ENCODE measurements at regions not wholly inside any gene's neighbourhood (a gene's known extent, or its start where the extent isn't known, plus 50 kb on each side); places are given as distances from the start of the nearest gene placed in this dataset.

GRCh38 chr11:69387409-69387885, 93.5 kb downstream of the MYEOV start:
- TF ChIP-seq SPI1 (IDR thresholded peaks at IDR 0.05; ENCODE audit: low read depth, low read length): no peak
- no peak for TF ChIP-seq POLR2A (IDR thresholded peaks at IDR 0.05; ENCODE audit: low read depth, low read length)
- no peak for TF ChIP-seq TAF1 (IDR thresholded peaks at IDR 0.05; ENCODE audit: low read depth, low read length)
- no peak for TF ChIP-seq POLR2AphosphoS5 (IDR thresholded peaks at IDR 0.05; ENCODE audit: low read depth, low read length)
- TF ChIP-seq POU2F2 (IDR thresholded peaks at IDR 0.05; ENCODE audit: low read depth, low read length): no peak
- TF ChIP-seq PAX5 (IDR thresholded peaks at IDR 0.05; ENCODE audit: insufficient read depth, low read length, severe bottlenecking): no peak

All from GM12891 (cell line).